ENCODE measurements at regions not wholly inside any gene's neighbourhood (a gene's known extent, or its start where the extent isn't known, plus 50 kb on each side); places are given as distances from the start of the nearest gene placed in this dataset.

DNA sequence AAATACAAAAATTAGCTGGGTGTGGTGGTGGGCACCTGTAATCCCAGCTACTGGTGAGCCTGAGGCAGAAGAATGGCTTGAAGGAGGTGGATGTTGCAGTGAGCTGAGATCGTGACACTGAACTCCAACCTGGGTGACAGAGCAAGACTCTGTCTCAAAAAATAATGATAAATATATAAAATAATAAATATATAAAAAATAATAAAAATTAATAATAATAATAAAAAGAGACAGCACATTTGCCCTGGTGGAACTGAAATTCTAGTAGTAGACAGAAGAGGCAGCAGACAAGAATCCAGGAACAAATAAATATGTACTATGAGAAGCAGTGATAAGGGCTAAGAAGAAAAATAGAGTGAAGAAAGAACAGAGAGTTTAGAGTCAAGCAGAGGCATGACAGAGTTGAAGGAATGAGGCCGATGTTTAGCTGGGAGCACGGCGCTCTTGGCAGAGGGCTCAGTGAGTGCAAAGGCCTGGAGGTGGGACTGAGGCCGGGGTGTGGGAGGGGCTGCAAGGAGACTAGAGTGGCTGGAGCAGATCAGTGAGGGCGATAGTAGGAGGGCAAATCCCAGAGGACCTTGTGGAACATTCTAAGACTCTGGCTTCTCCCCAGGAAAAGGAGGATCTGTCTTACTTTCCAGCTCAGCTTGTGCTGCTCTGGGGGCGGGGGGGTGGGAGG lies 410.3 kb downstream of the MN1 start:
- TF ChIP-seq, protein P1, sequence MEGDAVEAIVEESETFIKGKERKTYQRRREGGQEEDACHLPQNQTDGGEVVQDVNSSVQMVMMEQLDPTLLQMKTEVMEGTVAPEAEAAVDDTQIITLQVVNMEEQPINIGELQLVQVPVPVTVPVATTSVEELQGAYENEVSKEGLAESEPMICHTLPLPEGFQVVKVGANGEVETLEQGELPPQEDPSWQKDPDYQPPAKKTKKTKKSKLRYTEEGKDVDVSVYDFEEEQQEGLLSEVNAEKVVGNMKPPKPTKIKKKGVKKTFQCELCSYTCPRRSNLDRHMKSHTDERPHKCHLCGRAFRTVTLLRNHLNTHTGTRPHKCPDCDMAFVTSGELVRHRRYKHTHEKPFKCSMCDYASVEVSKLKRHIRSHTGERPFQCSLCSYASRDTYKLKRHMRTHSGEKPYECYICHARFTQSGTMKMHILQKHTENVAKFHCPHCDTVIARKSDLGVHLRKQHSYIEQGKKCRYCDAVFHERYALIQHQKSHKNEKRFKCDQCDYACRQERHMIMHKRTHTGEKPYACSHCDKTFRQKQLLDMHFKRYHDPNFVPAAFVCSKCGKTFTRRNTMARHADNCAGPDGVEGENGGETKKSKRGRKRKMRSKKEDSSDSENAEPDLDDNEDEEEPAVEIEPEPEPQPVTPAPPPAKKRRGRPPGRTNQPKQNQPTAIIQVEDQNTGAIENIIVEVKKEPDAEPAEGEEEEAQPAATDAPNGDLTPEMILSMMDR (IDR thresholded peaks at IDR 0.05): no peak
- no peak for TF ChIP-seq POLR2A (IDR thresholded peaks at IDR 0.05)
